HG03378 (cell line): ENCODE measurements at regions not wholly inside any gene's neighbourhood (a gene's known extent, or its start where the extent isn't known, plus 50 kb on each side); places are given as distances from the start of the nearest gene placed in this dataset.

Experiments
- ATAC-seq: cut with Tn5 transposase; IDR thresholded peaks from one replicate; pipeline ENCODE4 v1.9.1; 2021; ENCODE audit warnings: mild to moderate bottlenecking, moderate library complexity; ENCODE audit not compliant: unreplicated experiment

- ATAC-seq: peak; percentile 70
Observed at GRCh38 chr2:8543383-8544170, 138.3 kb upstream of the ID2 start.

GRCh38 chr2:8544171-8544785 is 137.6 kb upstream of the ID2 start:
- no peak for ATAC-seq

DNA sequence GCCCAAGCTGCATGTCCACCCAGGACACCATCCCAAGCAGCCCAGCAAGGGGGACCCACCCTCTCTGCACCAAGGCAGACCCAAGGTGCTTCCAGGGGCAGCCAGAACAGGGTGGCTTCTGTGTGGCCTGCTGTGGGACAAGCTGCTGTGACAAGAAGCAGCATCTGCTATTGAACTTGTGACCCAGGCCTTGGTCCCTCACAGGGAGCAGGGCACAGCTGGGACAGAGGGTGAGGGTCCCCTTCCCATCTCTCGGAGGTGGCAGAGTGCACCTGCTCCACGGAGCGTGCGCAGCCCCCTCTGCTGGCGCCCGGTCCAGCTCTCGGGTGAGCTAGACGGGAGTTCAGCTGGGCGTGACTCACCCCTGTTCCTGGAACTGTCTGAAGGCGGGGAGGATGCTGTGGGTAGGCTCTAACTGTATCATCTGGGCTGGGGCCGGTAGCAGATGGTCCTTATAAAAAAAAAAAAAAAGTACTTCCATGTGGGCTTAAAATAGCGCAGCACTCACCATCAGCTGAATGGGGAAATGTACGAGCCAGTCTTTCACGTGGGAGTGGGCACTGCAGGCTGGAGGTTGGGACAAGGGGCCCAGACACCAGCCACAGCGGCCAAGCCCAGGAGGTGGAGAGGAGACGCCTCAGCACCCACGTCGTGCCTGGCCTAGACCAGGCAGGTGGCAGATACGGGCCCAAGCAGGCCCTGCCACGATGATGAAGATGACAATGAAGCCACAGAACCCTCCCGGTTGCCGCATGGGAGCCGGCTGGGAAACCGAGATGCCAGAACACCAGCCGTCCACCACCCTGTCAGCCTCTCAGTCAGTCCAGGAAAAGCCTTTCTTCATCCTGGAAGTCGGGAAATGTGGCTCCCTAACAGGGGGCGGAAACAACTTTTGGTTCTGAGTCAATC is 136.8 kb upstream of the ID2 start:
- peak; percentile 52 for ATAC-seq

DNA sequence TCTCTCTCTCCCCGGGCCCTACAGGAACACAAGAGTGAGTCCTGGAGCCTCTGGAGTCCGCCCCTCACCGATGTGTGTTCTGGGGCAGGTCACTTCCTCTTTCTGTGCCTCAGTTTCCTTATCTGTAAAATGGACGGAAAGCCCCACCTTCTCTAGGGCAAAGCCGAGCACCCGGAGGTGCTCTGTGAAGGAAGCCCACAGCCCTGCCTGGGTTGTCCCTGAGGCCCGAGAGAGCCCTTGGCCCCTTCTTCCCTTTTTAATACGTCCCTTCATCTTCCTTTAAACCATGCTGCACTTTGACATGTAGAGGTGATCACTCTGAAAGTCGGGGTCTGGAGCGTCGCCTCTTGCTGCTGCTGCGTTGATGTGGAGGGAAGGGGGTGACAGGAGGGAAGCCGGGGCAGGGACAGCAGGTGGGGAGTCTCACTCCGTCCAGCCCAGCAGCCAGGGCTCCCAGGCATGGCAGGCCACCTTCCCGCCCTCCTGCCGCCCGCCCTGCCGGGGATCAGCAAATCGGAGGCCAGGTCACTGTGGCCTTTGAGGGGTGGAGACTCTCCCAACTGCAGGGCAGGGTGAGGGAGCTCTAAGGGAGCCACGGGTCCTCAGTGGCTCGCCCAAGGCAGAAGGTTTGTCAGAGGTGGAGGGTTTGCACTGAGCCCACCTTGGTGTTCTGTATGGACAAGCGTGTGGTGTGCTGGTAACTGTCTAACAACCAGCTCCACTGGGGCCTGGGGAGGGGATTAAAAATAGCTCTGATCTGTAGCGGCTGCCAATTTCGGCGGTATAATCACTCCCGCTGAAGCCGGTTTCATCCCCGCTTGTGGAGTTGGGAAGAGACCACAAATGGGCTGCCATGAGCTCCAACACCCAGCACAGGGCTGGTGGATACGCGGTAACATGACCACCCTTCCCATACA is 135.9 kb upstream of the ID2 start:
- ATAC-seq: no peak

GRCh38 chr2:8546612-8547283 is 135.1 kb upstream of the ID2 start:
- no peak for ATAC-seq

- no peak for ATAC-seq
Observed at GRCh38 chr2:8547284-8548064, 134.4 kb upstream of the ID2 start.

- no peak for ATAC-seq
Observed at GRCh38 chr2:8548065-8548618, 133.7 kb upstream of the ID2 start.

DNA sequence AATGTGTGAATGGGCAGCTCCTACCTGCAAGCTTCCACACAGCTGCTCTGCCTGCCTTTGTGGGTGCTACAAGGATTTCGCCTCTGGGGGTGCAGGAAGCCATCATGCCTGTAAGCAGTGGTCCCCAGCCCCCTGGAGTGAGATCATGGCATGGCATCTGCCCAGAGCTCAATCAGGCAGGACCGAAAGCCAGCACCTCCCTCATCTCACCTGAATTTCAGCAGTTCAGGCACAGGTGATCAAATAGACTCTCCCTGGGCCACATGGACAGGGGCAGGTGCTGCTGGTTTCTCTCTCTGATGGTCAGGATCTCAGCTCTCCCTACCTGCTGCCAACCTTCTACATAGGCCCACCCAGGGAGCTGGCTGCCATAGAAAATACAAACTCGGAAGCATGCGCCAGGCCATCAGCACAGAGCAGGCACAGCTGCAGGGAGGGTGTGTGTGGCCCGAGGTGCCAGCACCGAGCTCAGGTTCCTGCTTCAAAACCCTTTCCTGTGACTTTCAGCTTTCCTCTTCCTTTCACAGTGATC is 133.2 kb upstream of the ID2 start:
- ATAC-seq: no peak

DNA sequence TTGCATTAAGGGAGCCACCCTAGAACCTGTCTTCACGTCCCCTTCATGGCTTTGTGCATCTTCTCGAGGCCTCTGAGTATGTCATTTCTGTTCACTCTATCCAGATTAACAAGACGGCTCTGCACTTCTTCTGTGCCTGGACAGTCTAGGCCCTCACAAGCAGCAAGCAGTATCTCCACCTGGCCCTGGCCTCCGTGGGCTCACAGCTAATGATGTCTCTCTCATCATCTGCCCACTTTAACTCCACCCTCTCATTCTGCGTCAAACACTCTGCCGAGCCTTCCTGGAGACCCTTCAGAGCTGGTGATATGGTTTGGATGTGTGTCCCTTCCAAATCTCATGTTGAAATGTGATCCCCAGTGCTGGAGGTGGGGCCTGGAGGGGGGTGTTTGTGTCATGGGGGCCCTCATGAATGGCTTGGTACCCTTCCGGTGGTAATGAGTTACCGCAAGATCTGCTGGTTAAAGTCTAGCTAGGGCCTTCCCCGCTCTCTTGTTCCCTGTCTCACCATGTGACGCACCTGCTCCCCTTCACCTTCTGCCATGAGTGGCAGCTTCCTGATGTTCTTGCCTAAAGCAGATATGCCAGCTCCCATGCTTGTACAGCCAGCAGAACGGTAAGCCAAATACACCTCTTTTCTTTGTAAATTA is 132.5 kb upstream of the ID2 start:
- no peak for ATAC-seq

- no peak for ATAC-seq
Observed at GRCh38 chr2:8549942-8550341, 131.9 kb upstream of the ID2 start.

GRCh38 chr2:8550481-8550880 is 131.4 kb upstream of the ID2 start:
- ATAC-seq: no peak

DNA sequence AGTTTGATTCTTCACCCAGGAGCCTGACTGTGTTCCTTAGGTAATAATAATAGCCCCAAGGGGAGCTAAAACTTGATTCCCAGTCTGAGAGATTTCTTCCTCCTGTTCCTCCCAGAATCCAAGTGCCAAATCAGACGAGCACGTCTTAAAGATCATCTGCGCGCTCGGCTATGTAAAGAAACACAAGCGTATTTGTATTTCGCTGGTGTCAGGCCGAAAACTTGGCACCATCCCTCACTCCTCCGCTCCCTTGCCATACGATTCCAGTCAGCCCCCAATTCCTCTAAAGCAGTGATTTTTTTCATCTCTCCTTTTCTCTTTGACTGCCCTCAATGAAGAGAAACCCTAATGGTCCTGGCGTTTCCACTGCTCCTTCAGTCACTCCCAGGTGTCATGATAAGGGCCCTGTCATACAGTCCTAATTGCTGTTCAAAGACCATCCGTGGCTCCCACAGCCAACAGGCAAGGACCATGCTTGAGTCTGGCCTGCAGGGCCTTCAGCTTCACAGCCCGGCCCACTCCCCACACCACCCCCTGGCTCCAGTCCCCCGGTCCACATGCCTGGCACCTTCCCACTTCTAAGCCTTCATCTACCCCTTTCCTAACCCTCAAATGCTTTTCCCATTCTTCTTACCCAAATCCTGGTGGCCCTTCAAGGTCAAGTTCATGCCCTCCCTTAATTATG is 130.8 kb upstream of the ID2 start:
- ATAC-seq: no peak

GRCh38 chr2:8551622-8552074 is 130.2 kb upstream of the ID2 start:
- peak; percentile 63 for ATAC-seq

- peak; percentile 22 for ATAC-seq
Observed at GRCh38 chr2:8552293-8552801, 129.5 kb upstream of the ID2 start.

- no peak for ATAC-seq
Observed at GRCh38 chr2:8553643-8554042, 128.2 kb upstream of the ID2 start.

GRCh38 chr2:8554296-8554806 is 127.5 kb upstream of the ID2 start:
- no peak for ATAC-seq

GRCh38 chr2:8555543-8555942 is 126.3 kb upstream of the ID2 start:
- no peak for ATAC-seq
